ENCODE measurements at regions not wholly inside any gene's neighbourhood (a gene's known extent, or its start where the extent isn't known, plus 50 kb on each side); places are given as distances from the start of the nearest gene placed in this dataset.

DNA sequence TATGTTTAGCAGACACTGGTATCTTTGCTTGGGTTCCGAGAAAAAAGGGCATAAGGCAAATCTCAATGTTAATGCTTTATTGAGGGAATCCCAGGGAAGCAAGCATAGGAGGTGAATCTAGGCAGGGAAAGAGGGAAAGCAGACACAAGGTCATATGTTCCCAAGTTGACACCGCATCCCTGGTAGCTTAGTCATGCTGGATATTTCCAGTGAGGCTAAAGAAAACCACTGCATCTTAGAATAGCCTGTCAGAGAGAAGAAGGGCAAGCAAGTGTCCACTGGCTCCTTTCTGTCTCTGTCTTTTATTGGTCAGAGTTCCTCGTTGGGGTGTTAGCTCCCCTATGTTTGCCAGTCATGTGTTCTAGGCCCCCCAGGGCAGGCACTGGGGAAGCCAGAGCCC, 104.7 kb downstream of the NKX6-1 start:
- DNase-seq, result no peak
- TF ChIP-seq, protein P1, sequence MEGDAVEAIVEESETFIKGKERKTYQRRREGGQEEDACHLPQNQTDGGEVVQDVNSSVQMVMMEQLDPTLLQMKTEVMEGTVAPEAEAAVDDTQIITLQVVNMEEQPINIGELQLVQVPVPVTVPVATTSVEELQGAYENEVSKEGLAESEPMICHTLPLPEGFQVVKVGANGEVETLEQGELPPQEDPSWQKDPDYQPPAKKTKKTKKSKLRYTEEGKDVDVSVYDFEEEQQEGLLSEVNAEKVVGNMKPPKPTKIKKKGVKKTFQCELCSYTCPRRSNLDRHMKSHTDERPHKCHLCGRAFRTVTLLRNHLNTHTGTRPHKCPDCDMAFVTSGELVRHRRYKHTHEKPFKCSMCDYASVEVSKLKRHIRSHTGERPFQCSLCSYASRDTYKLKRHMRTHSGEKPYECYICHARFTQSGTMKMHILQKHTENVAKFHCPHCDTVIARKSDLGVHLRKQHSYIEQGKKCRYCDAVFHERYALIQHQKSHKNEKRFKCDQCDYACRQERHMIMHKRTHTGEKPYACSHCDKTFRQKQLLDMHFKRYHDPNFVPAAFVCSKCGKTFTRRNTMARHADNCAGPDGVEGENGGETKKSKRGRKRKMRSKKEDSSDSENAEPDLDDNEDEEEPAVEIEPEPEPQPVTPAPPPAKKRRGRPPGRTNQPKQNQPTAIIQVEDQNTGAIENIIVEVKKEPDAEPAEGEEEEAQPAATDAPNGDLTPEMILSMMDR (IDR thresholded peaks at IDR 0.05; ENCODE audit: partially characterized antibody, unreplicated experiment), result no peak
- Mint-ChIP-seq H3K36me3 (ENCODE audit: unreplicated experiment) (no peaks in the 10 kb centered on the region), H3K27me3 (ENCODE audit: unreplicated experiment) (no peaks in the 10 kb centered on the region), H3K4me3 (ENCODE audit: unreplicated experiment) (no peak overlapping the region), H3K9me3 (ENCODE audit: unreplicated experiment) (no peaks in the 10 kb centered on the region), H3K4me1 (ENCODE audit: low read depth, unreplicated experiment) (peaks cover 2% of the 10 kb centered on the region), H3K27ac (ENCODE audit: unreplicated experiment) (no peak overlapping the region)

DNA sequence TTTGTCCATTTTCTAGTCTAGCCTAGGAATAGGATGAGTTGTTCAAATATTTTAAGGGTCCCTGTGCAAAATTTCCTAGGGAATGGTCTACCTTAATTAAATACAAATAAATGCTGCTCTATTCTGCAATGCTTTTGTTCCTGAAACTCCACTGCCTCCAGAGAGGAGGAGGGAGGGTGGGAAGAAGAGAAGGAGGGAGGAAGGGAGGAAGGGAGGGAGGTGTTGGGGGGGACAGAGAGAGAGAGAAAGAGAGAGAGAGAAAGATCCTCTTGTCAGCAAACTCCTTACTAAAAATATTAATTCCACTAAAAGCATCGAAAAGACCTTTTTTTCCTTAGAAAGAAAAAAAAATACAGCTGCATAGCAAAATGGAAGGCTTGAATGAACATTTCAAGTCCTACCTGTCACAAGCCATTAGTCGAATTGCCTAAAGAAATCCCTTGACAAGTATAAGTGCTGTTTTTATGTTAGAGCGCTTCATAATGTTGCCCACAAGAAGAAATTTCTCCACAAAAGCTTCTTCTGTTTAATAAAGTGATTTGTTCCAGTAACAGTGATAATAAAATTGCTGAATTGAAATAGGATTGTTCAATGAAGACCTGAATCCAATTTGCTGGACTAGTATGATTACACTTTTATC, 106.0 kb downstream of the NKX6-1 start:
- Mint-ChIP-seq H3K4me1 (ENCODE audit: low read depth, unreplicated experiment) (peaks cover 2% of the 10 kb centered on the region), H3K36me3 (ENCODE audit: unreplicated experiment) (no peaks in the 10 kb centered on the region), H3K27ac (ENCODE audit: unreplicated experiment) (no peak overlapping the region), H3K4me3 (ENCODE audit: unreplicated experiment) (no peak overlapping the region), H3K9me3 (ENCODE audit: unreplicated experiment) (no peaks in the 10 kb centered on the region), H3K27me3 (ENCODE audit: unreplicated experiment) (no peaks in the 10 kb centered on the region)
- DNase-seq, result no peak
- TF ChIP-seq, protein P1 (IDR thresholded peaks at IDR 0.05; ENCODE audit: partially characterized antibody, unreplicated experiment), result no peak

DNA sequence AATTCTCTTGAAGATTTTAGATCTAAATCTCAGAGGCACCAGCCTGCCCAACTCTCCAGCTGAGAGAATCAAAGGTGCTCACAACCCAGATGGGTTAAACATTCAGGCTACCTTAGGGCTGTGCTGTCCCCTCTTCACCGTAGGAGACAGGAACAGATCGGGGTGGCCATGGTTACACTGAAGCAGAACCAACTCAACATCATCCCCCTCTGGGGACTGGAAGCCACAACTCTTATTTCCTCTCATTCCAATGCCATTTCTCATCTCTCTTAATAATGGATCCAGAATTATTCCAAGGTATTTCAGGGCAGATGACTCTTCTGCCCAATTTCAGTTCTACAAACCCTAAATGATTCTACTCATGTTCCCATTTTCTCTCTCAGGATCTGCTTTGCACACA, 109.7 kb downstream of the NKX6-1 start:
- H3K4me3 Mint-ChIP-seq (ENCODE audit: unreplicated experiment), result no peak overlapping the region

DNA sequence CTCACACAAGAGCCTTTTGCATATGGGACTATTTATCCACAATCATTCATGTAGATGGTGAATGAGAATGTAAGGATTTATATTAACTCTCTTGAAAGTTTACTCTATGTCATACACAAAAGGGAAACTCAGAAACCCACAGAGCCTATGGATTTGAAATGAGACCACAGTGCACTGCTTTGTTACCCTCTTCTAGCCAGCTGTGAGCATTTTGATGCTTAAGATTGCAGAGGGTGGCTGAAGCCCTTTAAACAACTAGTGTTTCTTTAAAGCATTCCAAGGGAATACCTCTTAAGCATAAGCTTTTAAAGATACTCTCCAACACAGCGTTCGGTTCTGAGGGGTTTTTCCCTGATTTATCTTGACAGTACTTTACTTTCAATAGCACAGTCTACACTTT, 113.9 kb downstream of the NKX6-1 start:
- no peak for DNase-seq
- no peak overlapping the region for H3K27ac Mint-ChIP-seq (ENCODE audit: unreplicated experiment)
- peaks cover 2% of the 10 kb centered on the region for H3K27me3 Mint-ChIP-seq (ENCODE audit: unreplicated experiment)
- TF ChIP-seq, protein P1 (IDR thresholded peaks at IDR 0.05; ENCODE audit: partially characterized antibody, unreplicated experiment), result no peak
- H3K4me3 Mint-ChIP-seq (ENCODE audit: unreplicated experiment), result no peak overlapping the region
- H3K4me1 Mint-ChIP-seq (ENCODE audit: low read depth, unreplicated experiment), result peaks cover 4% of the 10 kb centered on the region
- no peaks in the 10 kb centered on the region for H3K36me3 Mint-ChIP-seq (ENCODE audit: unreplicated experiment)
- no peaks in the 10 kb centered on the region for H3K9me3 Mint-ChIP-seq (ENCODE audit: unreplicated experiment)

More for the DNA sequence above, 109.7 kb downstream of the NKX6-1 start:
- H3K4me1 Mint-ChIP-seq (ENCODE audit: low read depth, unreplicated experiment), result peaks cover 2% of the 10 kb centered on the region
- H3K27ac Mint-ChIP-seq (ENCODE audit: unreplicated experiment), result no peak overlapping the region
- no peak for DNase-seq
- TF ChIP-seq, protein P1 (IDR thresholded peaks at IDR 0.05; ENCODE audit: partially characterized antibody, unreplicated experiment), result no peak
- H3K27me3 Mint-ChIP-seq (ENCODE audit: unreplicated experiment), result peaks cover 2% of the 10 kb centered on the region
- no peaks in the 10 kb centered on the region for H3K36me3 Mint-ChIP-seq (ENCODE audit: unreplicated experiment)
- H3K9me3 Mint-ChIP-seq (ENCODE audit: unreplicated experiment), result no peaks in the 10 kb centered on the region

DNA sequence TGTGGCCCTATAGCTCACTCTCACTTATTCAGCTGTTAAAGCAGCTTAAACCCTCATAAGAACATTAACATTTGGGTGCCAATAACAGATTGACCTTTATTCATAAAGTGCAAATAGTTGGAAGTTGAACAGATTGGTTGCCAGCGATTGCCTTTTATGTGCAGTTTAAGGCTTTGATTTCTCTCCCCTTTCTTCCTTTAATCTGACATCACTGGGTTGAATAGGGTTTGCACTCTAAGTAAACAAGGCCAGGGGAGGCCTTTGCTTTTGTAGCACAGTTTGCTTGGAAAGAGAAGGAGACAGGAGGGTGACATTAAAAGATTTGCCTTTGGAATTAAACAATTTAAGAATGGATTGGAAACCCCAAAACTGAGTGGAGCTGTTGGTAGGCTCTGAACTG, 114.3 kb downstream of the NKX6-1 start:
- H3K9me3 Mint-ChIP-seq (ENCODE audit: unreplicated experiment), result no peaks in the 10 kb centered on the region
- DNase-seq, result no peak
- H3K27ac Mint-ChIP-seq (ENCODE audit: unreplicated experiment), result no peak overlapping the region
- H3K27me3 Mint-ChIP-seq (ENCODE audit: unreplicated experiment), result peaks cover 2% of the 10 kb centered on the region
- H3K36me3 Mint-ChIP-seq (ENCODE audit: unreplicated experiment), result no peaks in the 10 kb centered on the region
- peaks cover 8% of the 10 kb centered on the region for H3K4me1 Mint-ChIP-seq (ENCODE audit: low read depth, unreplicated experiment)
- TF ChIP-seq, protein P1 (IDR thresholded peaks at IDR 0.05; ENCODE audit: partially characterized antibody, unreplicated experiment), result no peak
- no peak overlapping the region for H3K4me3 Mint-ChIP-seq (ENCODE audit: unreplicated experiment)
